DMS153 treated with DMSO at 0.1 percent for 48 hours (cell line): ENCODE measurements at regions not wholly inside any gene's neighbourhood (a gene's known extent, or its start where the extent isn't known, plus 50 kb on each side); places are given as distances from the start of the nearest gene placed in this dataset.
"Not testable (repeated sequence)": the region's sequence is repeated elsewhere in the genome, so short reads cannot be mapped to it uniquely, and the experiment has no call there.

Experiments used
- DNase-seq: peaks from one replicate; lab custom pipeline; 2025; ENCODE audit not compliant: unreplicated experiment; lab: John Stamatoyannopoulos, UW

- no peak for DNase-seq
Measured at GRCh38 chr2:184394642-184395041, 203.7 kb upstream of the ZNF804A start.

- DNase-seq, result no peak
Measured at GRCh38 chr2:184402381-184402780, 195.9 kb upstream of the ZNF804A start.

GRCh38 chr2:184407041-184407630, 191.2 kb upstream of the ZNF804A start:
- DNase-seq, result not testable (repeated sequence)

GRCh38 chr2:184410160-184410559, 188.2 kb upstream of the ZNF804A start:
- DNase-seq, result no peak

GRCh38 chr2:184413221-184413620, 185.1 kb upstream of the ZNF804A start:
- DNase-seq, result no peak

GRCh38 chr2:184413671-184414229, 184.6 kb upstream of the ZNF804A start:
- DNase-seq, result no peak

- no peak for DNase-seq
Measured at GRCh38 chr2:184416146-184416913, 182.0 kb upstream of the ZNF804A start.

GRCh38 chr2:184419744-184420143, 178.6 kb upstream of the ZNF804A start:
- no peak for DNase-seq

GRCh38 chr2:184421456-184421855, 176.9 kb upstream of the ZNF804A start:
- not testable (repeated sequence) for DNase-seq

- no peak for DNase-seq
Measured at GRCh38 chr2:184425083-184425482, 173.2 kb upstream of the ZNF804A start.

GRCh38 chr2:184444217-184444616, 154.1 kb upstream of the ZNF804A start:
- DNase-seq, result no peak

GRCh38 chr2:184444623-184445223, 153.6 kb upstream of the ZNF804A start:
- DNase-seq, result no peak

- DNase-seq, result no peak
Measured at GRCh38 chr2:184449760-184450159, 148.6 kb upstream of the ZNF804A start.

- DNase-seq, result no peak
Measured at GRCh38 chr2:184452907-184453306, 145.4 kb upstream of the ZNF804A start.

GRCh38 chr2:184455624-184456023, 142.7 kb upstream of the ZNF804A start:
- no peak for DNase-seq

- DNase-seq, result not testable (repeated sequence)
Measured at GRCh38 chr2:184456693-184457092, 141.6 kb upstream of the ZNF804A start.

GRCh38 chr2:184463102-184463865, 135.0 kb upstream of the ZNF804A start:
- no peak for DNase-seq

- DNase-seq, result no peak
Measured at GRCh38 chr2:184463866-184464248, 134.5 kb upstream of the ZNF804A start.

GRCh38 chr2:184468826-184469225, 129.5 kb upstream of the ZNF804A start:
- no peak for DNase-seq

- no peak for DNase-seq
Measured at GRCh38 chr2:184472481-184472880, 125.8 kb upstream of the ZNF804A start.

- no peak for DNase-seq
Measured at GRCh38 chr2:184481865-184482264, 116.5 kb upstream of the ZNF804A start.
